GM18508 (cell line): ENCODE measurements at regions not wholly inside any gene's neighbourhood (a gene's known extent, or its start where the extent isn't known, plus 50 kb on each side); places are given as distances from the start of the nearest gene placed in this dataset.

ENCODE experiments used
- ATAC-seq: cut with Tn5 transposase; IDR thresholded peaks from one replicate; pipeline ENCODE4 v1.9.1; 2021; ENCODE audit warnings: moderate number of reproducible peaks; ENCODE audit not compliant: insufficient read depth, unreplicated experiment

- no peak for ATAC-seq
These were observed 286.9 kb downstream of the XXYLT1 start for GRCh38 chr3:194984066-194984465.

GRCh38 chr3:194984622-194985021 is 286.3 kb downstream of the XXYLT1 start:
- ATAC-seq = no peak

GRCh38 chr3:194985031-194985578 is 285.9 kb downstream of the XXYLT1 start:
- no peak for ATAC-seq

- ATAC-seq = no peak
These were observed 284.5 kb downstream of the XXYLT1 start for GRCh38 chr3:194986208-194987043.

- no peak for ATAC-seq
These were observed 283.1 kb downstream of the XXYLT1 start for GRCh38 chr3:194987571-194988494.

- ATAC-seq = no peak
These were observed 282.3 kb downstream of the XXYLT1 start for GRCh38 chr3:194988495-194989165.

GRCh38 chr3:194989241-194989640 is 281.7 kb downstream of the XXYLT1 start:
- ATAC-seq = no peak

GRCh38 chr3:194990454-194991337 is 280.3 kb downstream of the XXYLT1 start:
- ATAC-seq = no peak

GRCh38 chr3:194991338-194991654 is 279.7 kb downstream of the XXYLT1 start:
- ATAC-seq = no peak

GRCh38 chr3:194993896-194994295 is 277.1 kb downstream of the XXYLT1 start:
- no peak for ATAC-seq

- no peak for ATAC-seq
These were observed 276.4 kb downstream of the XXYLT1 start for GRCh38 chr3:194994551-194994981.

- no peak for ATAC-seq
These were observed 275.6 kb downstream of the XXYLT1 start for GRCh38 chr3:194995334-194995733.

- ATAC-seq = no peak
These were observed 275.0 kb downstream of the XXYLT1 start for GRCh38 chr3:194995922-194996321.

- ATAC-seq = no peak
These were observed 274.2 kb downstream of the XXYLT1 start for GRCh38 chr3:194996746-194997145.

GRCh38 chr3:194998417-194998816 is 272.5 kb downstream of the XXYLT1 start:
- no peak for ATAC-seq

GRCh38 chr3:194998948-194999347 is 272.0 kb downstream of the XXYLT1 start:
- ATAC-seq = no peak

GRCh38 chr3:194999491-194999890 is 271.5 kb downstream of the XXYLT1 start:
- no peak for ATAC-seq

GRCh38 chr3:195001261-195001660 is 269.7 kb downstream of the XXYLT1 start:
- ATAC-seq = no peak
